OCI-LY7 (cell line): ENCODE measurements at regions not wholly inside any gene's neighbourhood (a gene's known extent, or its start where the extent isn't known, plus 50 kb on each side); places are given as distances from the start of the nearest gene placed in this dataset.
A peak's percentile ranks its signal among the peaks of the same experiment; 100 is the strongest.

Experiments
- BruUV-seq: library from RNA; stranded (reverse); fragments of 400-500 nt; replicated peaks from 2 replicates; lab custom pipeline; 2021; lab: Mats Ljungman, UMichigan
- CTCF ChIA-PET: fragments of 300-600 bp; sonication (Branson Sonifier 250); formaldehyde crosslinking; loops from one replicate; lab custom pipeline; 2022; ENCODE audit warnings: antibody characterized with exemption; ENCODE audit not compliant: unreplicated experiment; lab: Charles Lee
- POLR2A ChIA-PET: fragments of 300-600 bp; sonication (Branson Sonifier 250); formaldehyde crosslinking; loops from one replicate; lab custom pipeline; 2022; ENCODE audit warnings: antibody characterized with exemption; lab: Charles Lee
- DNase-seq: peaks from one replicate; pipeline ENCODE4 v3.0.0-alpha.2; 2015; ENCODE audit warnings: low spot score
- H2AFZ ChIP-seq: fragments of 200-600 bp; sonication (generic), shearing (Covaris generic); 2 replicates; pipeline ENCODE4 v1.6.1; 2014; ENCODE audit warnings: mild to moderate bottlenecking, antibody characterized with exemption, low read length, moderate library complexity
- H3K27ac ChIP-seq: fragments of 200-600 bp; sonication (generic); 2 replicates; pipeline ENCODE4 v1.5.1; 2014; ENCODE audit warnings: mixed run types, low read depth, mild to moderate bottlenecking, moderate library complexity, low read length, inconsistent platforms; ENCODE audit not compliant: poor library complexity, severe bottlenecking
- H3K36me3 ChIP-seq: fragments of 200-600 bp; sonication (generic); 2 replicates; pipeline ENCODE4 v1.6.1; 2014; ENCODE audit warnings: mild to moderate bottlenecking, antibody characterized with exemption, low read length, moderate library complexity, mixed read lengths; ENCODE audit not compliant: insufficient read depth
- H3K4me1 ChIP-seq: fragments of 200-600 bp; sonication (generic); 2 replicates; pipeline ENCODE4 v1.5.1; 2014; ENCODE audit warnings: mild to moderate bottlenecking, low read length; ENCODE audit not compliant: insufficient read depth, poor library complexity, severe bottlenecking
- H3K4me2 ChIP-seq: fragments of 200-600 bp; sonication (generic); 2 replicates; pipeline ENCODE4 v1.6.1; 2014; ENCODE audit warnings: mild to moderate bottlenecking, low read length
- H3K4me3 ChIP-seq: fragments of 200-600 bp; sonication (generic); 2 replicates; pipeline ENCODE4 v1.5.1; 2014; ENCODE audit warnings: mild to moderate bottlenecking, low read depth, low read length; ENCODE audit not compliant: poor library complexity, severe bottlenecking
- H3K79me2 ChIP-seq: fragments of 200-600 bp; sonication (generic); 2 replicates; pipeline ENCODE4 v1.6.1; 2016; ENCODE audit warnings: low read depth, mild to moderate bottlenecking, low read length, moderate library complexity, mixed read lengths; ENCODE audit not compliant: insufficient read depth
- H3K9me2 ChIP-seq: fragments of 200-600 bp; sonication (generic); 2 replicates; pipeline ENCODE4 v1.6.1; 2016; ENCODE audit warnings: mild to moderate bottlenecking, low read length, mixed read lengths; ENCODE audit not compliant: insufficient read depth
- H3K9me3 ChIP-seq: fragments of 200-600 bp; sonication (generic); 2 replicates; pipeline ENCODE4 v1.6.1; 2014; ENCODE audit warnings: mild to moderate bottlenecking, mixed run types, low read length, mixed read lengths
- H4K20me1 ChIP-seq: fragments of 200-600 bp; sonication (generic); 2 replicates; pipeline ENCODE4 v1.6.1; 2014; ENCODE audit warnings: mild to moderate bottlenecking, antibody characterized with exemption, low read length, moderate library complexity, mixed read lengths; ENCODE audit not compliant: insufficient read depth
- CTCF ChIP-seq: fragments of 200-600 bp; sonication (generic); conservative IDR thresholded peaks from 2 replicates; pipeline ENCODE4 v1.5.1; 2014; ENCODE audit warnings: mild to moderate bottlenecking, antibody characterized with exemption, low read length, moderate library complexity, mixed read lengths
- EZH2phosphoT487 ChIP-seq: fragments of 200-600 bp; sonication (generic); IDR thresholded peaks from 2 replicates; pipeline ENCODE4 v1.6.1; 2018; ENCODE audit warnings: low read depth, borderline replicate concordance, mild to moderate bottlenecking, mixed run types, antibody characterized with exemption, low read length, moderate library complexity, mixed read lengths
- intact Hi-C: fragments of 100-400 bp; cut with micrococcal nuclease; formaldehyde crosslinking; loops from one replicate; pipeline ENCODE4 v1.10.0; 2022; ENCODE audit not compliant: unreplicated experiment

GRCh38 chr14:89681086-89682018 lies 264.3 kb upstream of the FOXN3 start:
- no peaks in the 10 kb centered on the region for H3K79me2 ChIP-seq
- H2AFZ ChIP-seq, result peak overlapping the region; percentile 20; the same call in 1 of the 2 replicates
- H3K9me2 ChIP-seq, result no peaks in the 10 kb centered on the region
- no peaks in the 10 kb centered on the region for H3K36me3 ChIP-seq
- no peak overlapping the region for H3K27ac ChIP-seq
- peaks cover 17% of the 10 kb centered on the region; the same call in 1 of the 2 replicates for H3K9me3 ChIP-seq
- ChIA-PET POLR2A (interaction anchor here (0.5 to 1.3 kb wide), 3 partner anchors 21 to 519 kb away, joined by 3 read pairs; no protein-coding TSS in a partner anchor), CTCF (no interaction called here)
- peak; percentile 7 for DNase-seq
- intact Hi-C loops, result no loop called here
- H4K20me1 ChIP-seq, result no peaks in the 10 kb centered on the region
- H3K4me2 ChIP-seq, result peak overlapping the region; percentile 46
- peak overlapping the region; percentile 1 for H3K4me3 ChIP-seq
- TF ChIP-seq CTCF, result no peak
- H3K4me1 ChIP-seq, result peaks cover 17% of the 10 kb centered on the region
- no TSS peak for BruUV-seq

GRCh38 chr14:89680156-89680555 lies 263.1 kb upstream of the FOXN3 start:
- Histone ChIP-seq H3K4me1 (peaks cover 17% of the 10 kb centered on the region), H3K9me2 (no peaks in the 10 kb centered on the region), H2AFZ (no peak overlapping the region), H3K36me3 (no peaks in the 10 kb centered on the region), H3K79me2 (no peaks in the 10 kb centered on the region), H4K20me1 (no peaks in the 10 kb centered on the region), H3K4me3 (no peak overlapping the region), H3K9me3 (peaks cover 17% of the 10 kb centered on the region; the same call in 1 of the 2 replicates), H3K4me2 (no peak overlapping the region), H3K27ac (no peak overlapping the region)
- no peak for DNase-seq
- intact Hi-C loops, result no loop called here
- TF ChIP-seq CTCF (no peak), EZH2phosphoT487 (no peak)
- ChIA-PET POLR2A (no interaction called here), CTCF (no interaction called here)
- BruUV-seq, result no TSS peak

GRCh38 chr14:89678768-89679167 lies 261.7 kb upstream of the FOXN3 start:
- Histone ChIP-seq H3K9me3 (peaks cover 14% of the 10 kb centered on the region; the same call in 1 of the 2 replicates), H2AFZ (no peak overlapping the region), H3K4me1 (peaks cover 17% of the 10 kb centered on the region), H3K27ac (no peak overlapping the region), H3K4me2 (no peak overlapping the region), H4K20me1 (no peaks in the 10 kb centered on the region), H3K79me2 (no peaks in the 10 kb centered on the region), H3K4me3 (no peak overlapping the region), H3K36me3 (no peaks in the 10 kb centered on the region), H3K9me2 (no peaks in the 10 kb centered on the region)
- intact Hi-C loops, result no loop called here
- ChIA-PET POLR2A (interaction anchor here (0.9 to 1.0 kb wide), 2 partner anchors 13 to 16 kb away, joined by 3 to 4 read pairs; no protein-coding TSS in a partner anchor), CTCF (no interaction called here)
- no peak for DNase-seq
- TF ChIP-seq CTCF, result no peak
- no peak for TF ChIP-seq EZH2phosphoT487
- no TSS peak for BruUV-seq
